ENCODE measurements at regions not wholly inside any gene's neighbourhood (a gene's known extent, or its start where the extent isn't known, plus 50 kb on each side); places are given as distances from the start of the nearest gene placed in this dataset.

DNA sequence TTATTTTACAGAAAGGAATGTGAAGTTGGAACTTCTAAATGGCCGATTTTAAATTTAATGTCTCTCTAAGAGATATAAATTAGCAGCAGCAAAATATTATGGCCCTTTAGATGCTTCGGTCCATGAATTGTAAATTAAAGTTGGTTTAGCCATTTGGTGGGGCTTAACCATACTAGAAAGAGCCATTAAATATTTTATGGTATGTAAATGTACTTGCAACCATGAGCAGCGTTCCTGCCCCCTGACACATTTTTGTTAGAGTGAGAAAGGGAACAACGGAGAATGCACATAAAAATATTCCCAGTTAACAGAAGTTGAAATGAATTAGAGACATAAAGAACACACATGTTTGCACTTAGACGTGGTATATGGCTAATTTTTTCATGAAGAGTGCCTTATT, 237.9 kb downstream of the MYLK4 start:
- Mint-ChIP-seq H3K4me3 (no peak overlapping the region), H3K9me3 (peaks cover under 1% of the 10 kb centered on the region), H3K27me3 (peaks cover 14% of the 10 kb centered on the region), H3K36me3 (no peaks in the 10 kb centered on the region), H3K4me1 (no peaks in the 10 kb centered on the region), H3K27ac (no peak overlapping the region)
- ATAC-seq (ENCODE audit: low read depth) (no peak), DNase-seq (ENCODE audit: low spot score in 2 of 2) (no peak)

DNA sequence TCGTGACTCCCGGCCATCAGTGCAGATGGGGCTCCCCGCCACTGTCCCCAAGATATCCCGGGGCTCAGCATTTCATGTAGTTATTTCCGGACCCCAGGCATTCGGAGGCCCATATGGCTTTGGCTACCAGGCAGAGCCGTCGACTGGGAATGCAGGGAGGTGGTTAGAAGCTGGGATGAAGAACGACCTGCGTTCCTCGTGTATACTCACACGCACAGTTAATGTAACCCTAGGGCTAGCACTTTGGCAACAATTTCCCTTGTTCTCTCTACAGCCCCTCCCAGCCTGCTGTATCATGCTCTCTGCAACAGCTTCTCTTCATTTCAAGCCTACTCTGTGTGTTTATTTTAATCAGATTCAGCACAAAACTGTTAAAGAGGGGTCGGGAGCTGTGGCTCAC, 240.4 kb downstream of the MYLK4 start:
- Mint-ChIP-seq H3K27ac (no peak overlapping the region), H3K4me1 (no peaks in the 10 kb centered on the region), H3K4me3 (no peak overlapping the region), H3K27me3 (peaks cover 25% of the 10 kb centered on the region), H3K36me3 (no peaks in the 10 kb centered on the region), H3K9me3 (peaks cover 2% of the 10 kb centered on the region)
- ATAC-seq (ENCODE audit: low read depth): no peak
- no peak for DNase-seq (ENCODE audit: low spot score in 2 of 2)

DNA sequence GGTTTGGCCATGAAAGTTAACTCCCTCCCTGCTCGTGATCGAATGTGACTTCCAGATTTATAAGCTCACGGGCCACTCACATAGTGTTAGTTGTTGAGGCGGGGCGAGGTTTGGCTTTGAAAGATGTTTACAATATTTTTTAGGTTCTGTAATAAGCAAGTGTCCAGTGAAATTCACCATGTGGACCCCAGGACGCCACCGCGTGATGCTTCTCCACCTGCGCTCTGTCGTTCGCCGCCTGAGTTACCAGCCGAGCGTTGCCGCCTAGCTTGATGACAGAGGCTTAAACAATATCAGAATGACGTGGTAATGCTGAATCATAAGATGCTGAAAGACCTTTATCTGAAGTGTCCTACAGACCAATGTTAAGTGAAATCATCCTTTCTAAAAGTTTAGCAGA, 241.0 kb downstream of the MYLK4 start:
- peaks cover 26% of the 10 kb centered on the region for H3K27me3 Mint-ChIP-seq
- H3K27ac Mint-ChIP-seq: no peak overlapping the region
- no peaks in the 10 kb centered on the region for H3K4me1 Mint-ChIP-seq
- H3K36me3 Mint-ChIP-seq: no peaks in the 10 kb centered on the region
- no peak for ATAC-seq (ENCODE audit: low read depth)
- no peak overlapping the region for H3K4me3 Mint-ChIP-seq
- H3K9me3 Mint-ChIP-seq: peaks cover 2% of the 10 kb centered on the region
- no peak for DNase-seq (ENCODE audit: low spot score in 2 of 2)

DNA sequence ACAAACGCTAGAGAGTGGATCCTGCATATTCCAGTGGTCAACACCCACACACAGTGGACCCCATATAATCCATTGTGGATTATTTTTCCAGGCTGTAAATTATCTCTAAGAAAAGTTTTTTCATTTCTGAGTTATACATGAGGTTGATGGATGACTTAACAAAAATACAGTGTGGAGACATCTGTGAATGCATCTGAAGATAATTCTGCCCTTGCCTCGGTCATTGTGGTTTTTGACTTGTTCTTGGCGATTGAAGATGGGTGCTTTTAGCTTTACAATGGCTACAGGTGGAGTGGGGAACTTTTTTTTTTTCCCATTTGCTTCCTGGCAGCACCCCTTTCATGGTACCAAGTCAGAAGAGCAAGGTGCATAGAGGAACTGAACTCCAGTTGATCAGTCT, 242.7 kb downstream of the MYLK4 start:
- Mint-ChIP-seq H3K36me3 (no peaks in the 10 kb centered on the region), H3K9me3 (peaks cover 2% of the 10 kb centered on the region), H3K27ac (no peak overlapping the region), H3K4me3 (no peak overlapping the region), H3K4me1 (no peaks in the 10 kb centered on the region), H3K27me3 (peaks cover 29% of the 10 kb centered on the region)
- no peak for ATAC-seq (ENCODE audit: low read depth)
- DNase-seq (ENCODE audit: low spot score in 2 of 2): no peak

DNA sequence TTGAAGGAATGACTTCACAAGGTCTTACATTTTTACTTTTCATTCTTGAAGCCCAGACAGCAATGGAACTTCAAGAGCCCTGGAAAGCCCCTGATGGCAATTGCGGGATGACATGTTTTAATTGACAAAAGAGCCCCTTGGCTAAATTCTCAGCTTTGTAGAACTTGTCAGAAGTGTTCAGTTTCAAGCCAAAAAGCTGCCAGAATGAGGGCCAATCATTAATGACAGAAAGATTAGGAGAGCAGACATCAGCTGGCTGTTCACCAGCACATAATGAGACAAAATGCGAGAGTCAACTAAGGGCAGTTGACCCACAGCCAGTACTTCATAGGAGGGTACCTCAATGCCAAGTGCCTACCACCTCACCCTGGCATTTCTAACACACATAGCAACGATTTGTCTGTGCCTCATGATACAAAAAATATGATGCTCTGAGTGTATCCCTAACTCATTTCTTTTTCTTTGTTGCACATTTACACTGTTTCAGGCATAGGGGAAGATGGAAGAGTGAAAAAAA, 243.1 kb downstream of the MYLK4 start:
- peaks cover 2% of the 10 kb centered on the region for H3K9me3 Mint-ChIP-seq
- no peak overlapping the region for H3K27ac Mint-ChIP-seq
- no peaks in the 10 kb centered on the region for H3K4me1 Mint-ChIP-seq
- no peak overlapping the region for H3K4me3 Mint-ChIP-seq
- no peak for DNase-seq (ENCODE audit: low spot score in 2 of 2)
- H3K27me3 Mint-ChIP-seq: peaks cover 29% of the 10 kb centered on the region
- no peaks in the 10 kb centered on the region for H3K36me3 Mint-ChIP-seq
- no peak for ATAC-seq (ENCODE audit: low read depth)

DNA sequence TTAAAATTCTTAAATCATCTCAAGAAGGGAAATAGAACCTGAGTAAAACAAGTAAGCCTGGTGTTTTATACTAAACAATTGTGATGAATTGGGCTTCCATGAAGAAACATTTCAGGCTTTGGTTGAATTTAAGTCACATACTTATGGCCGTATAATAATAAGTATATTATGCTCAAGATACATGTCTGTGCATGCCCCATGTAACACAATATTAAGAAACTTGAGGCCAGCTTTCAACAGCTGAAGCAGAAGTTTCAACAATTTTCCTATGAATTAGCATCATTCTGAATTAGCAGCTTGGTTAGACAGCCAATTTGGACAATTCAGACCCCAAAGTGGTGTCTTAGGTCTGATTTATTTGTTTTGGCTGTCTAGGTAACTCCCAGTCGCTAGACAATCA, 243.7 kb downstream of the MYLK4 start:
- no peak for ATAC-seq (ENCODE audit: low read depth)
- no peaks in the 10 kb centered on the region for H3K36me3 Mint-ChIP-seq
- no peak overlapping the region for H3K4me3 Mint-ChIP-seq
- H3K9me3 Mint-ChIP-seq: peaks cover 2% of the 10 kb centered on the region
- DNase-seq (ENCODE audit: low spot score in 2 of 2): no peak
- peaks cover 29% of the 10 kb centered on the region for H3K27me3 Mint-ChIP-seq
- no peaks in the 10 kb centered on the region for H3K4me1 Mint-ChIP-seq
- H3K27ac Mint-ChIP-seq: no peak overlapping the region

DNA sequence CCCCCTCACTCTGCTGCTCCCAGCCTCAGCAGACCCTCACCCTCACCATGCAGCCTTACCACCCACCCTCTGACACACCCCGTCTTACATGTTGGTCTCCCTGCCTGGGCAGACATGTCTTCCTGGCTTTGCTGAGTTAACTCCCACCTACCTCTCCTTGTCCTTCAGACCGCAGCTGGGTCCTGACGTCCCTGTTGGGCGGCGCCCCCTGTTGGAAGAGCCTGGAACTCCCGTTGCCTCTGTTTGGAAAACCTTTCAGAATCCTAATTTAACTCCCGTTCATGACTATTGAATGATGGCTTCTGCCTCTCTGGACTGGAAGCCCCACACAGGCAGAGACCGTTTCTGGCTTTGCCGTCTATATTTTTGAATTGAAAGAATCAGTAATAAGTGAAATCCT, 245.1 kb downstream of the MYLK4 start:
- Mint-ChIP-seq H3K9me3 (peaks cover 2% of the 10 kb centered on the region), H3K36me3 (no peaks in the 10 kb centered on the region), H3K4me3 (no peak overlapping the region), H3K27ac (no peak overlapping the region), H3K4me1 (no peaks in the 10 kb centered on the region), H3K27me3 (peaks cover 26% of the 10 kb centered on the region)
- ATAC-seq (ENCODE audit: low read depth) (no peak), DNase-seq (ENCODE audit: low spot score in 2 of 2) (no peak)

DNA sequence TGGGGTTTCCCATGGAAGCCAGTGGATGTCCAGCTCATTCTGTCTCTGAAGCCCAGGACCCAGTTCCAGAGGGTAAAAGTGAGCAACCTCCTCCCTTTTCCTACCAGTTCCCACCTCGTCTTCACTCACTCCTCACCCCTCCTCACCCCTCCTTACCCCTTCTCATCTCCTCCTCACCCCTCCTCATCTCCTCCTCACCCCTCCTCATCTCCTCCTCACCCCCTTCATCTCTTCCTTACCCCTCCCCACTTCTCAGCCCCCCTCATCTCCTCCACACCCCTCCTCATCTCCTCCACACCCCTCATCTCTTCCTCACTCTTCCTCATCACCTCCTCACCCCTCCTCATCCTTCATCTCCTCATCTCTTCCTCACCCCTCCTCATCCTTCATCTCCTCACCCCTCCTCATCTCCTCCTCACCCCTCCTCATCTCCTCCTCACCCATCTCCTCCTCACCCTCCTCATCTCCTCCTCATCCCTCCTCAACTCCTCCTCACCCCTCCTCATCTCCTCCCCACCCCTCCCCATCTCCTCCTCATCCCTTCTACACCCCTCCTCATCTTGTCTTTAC, 246.1 kb downstream of the MYLK4 start:
- DNase-seq (ENCODE audit: low spot score in 2 of 2) (no peak), ATAC-seq (ENCODE audit: low read depth) (no peak)
- Mint-ChIP-seq H3K27ac (no peak overlapping the region), H3K36me3 (no peaks in the 10 kb centered on the region), H3K4me1 (no peaks in the 10 kb centered on the region), H3K9me3 (peaks cover 2% of the 10 kb centered on the region), H3K4me3 (no peak overlapping the region), H3K27me3 (peaks cover 24% of the 10 kb centered on the region)

DNA sequence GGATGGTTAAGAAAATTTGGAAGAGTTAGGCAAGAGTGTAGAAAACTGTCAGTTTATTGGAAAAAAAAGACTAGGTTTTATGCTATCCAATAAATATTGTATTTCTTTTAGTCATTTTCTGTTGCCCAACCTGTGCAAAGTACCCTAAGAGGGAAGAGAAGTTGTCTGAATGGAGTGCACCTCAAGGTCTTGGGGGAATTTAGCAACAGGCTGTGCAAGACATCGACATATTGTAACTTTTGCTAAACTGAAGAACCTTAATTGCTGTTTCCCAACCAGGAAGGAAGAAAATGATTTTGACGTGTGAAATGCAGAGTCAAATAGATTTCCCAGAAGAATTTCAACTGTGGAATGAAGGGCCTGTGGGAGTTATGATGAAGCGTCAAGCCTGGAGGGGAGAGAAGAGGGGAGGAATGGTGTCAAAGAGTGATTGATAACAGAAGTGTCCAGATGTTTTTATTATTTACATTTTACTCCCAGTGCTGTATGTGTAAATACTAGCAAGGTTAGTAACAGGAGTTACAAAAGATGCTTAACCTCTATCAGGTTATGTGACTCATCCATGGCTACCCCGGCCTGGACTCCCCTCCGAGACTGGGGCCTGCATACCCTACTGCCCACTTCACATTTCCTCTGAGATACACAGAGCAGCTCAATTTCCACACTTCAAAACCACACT, 246.8 kb downstream of the MYLK4 start:
- peaks cover 24% of the 10 kb centered on the region for H3K27me3 Mint-ChIP-seq

DNA sequence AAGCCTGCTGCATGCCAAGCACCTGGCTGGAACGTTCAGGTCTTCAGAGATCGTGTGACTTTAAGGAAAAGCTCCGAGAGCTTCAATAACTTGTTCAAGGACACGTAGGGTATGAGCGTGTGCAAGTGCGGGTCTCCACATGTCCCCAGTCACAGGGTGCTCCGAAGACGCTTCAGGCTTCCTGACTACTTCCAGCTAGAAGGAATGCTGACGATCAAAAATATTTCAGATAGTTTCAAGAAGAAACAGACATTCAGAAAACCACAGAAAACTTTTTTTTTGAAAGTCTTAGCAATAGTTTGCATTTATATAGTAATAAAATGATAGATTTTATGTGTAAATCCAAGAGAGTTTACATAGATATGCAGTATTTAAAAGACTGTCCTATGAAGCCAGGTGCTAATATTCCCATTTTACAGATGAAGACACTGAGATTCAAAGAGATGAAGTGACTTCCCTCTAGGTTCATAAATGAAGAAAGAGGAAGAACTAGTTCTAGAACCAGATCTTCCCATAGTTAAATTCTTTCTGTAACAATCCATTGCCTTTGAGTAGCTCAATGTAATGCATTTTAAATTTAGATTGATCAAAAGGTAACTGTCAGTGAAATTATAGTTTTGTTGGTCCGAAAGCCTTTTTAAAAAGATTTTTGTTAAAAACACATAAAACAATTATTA, 247.6 kb downstream of the MYLK4 start:
- Mint-ChIP-seq H3K9me3 (peaks cover 2% of the 10 kb centered on the region), H3K27ac (no peak overlapping the region), H3K27me3 (peaks cover 21% of the 10 kb centered on the region), H3K4me3 (no peak overlapping the region), H3K36me3 (no peaks in the 10 kb centered on the region), H3K4me1 (no peaks in the 10 kb centered on the region)
- ATAC-seq (ENCODE audit: low read depth) (no peak), DNase-seq (ENCODE audit: low spot score in 2 of 2) (no peak)

More for the DNA sequence above, 246.8 kb downstream of the MYLK4 start:
- DNase-seq (ENCODE audit: low spot score in 2 of 2) (no peak), ATAC-seq (ENCODE audit: low read depth) (no peak)
- Mint-ChIP-seq H3K27ac (no peak overlapping the region), H3K4me3 (no peak overlapping the region), H3K9me3 (peaks cover 2% of the 10 kb centered on the region), H3K4me1 (no peaks in the 10 kb centered on the region), H3K36me3 (no peaks in the 10 kb centered on the region)

DNA sequence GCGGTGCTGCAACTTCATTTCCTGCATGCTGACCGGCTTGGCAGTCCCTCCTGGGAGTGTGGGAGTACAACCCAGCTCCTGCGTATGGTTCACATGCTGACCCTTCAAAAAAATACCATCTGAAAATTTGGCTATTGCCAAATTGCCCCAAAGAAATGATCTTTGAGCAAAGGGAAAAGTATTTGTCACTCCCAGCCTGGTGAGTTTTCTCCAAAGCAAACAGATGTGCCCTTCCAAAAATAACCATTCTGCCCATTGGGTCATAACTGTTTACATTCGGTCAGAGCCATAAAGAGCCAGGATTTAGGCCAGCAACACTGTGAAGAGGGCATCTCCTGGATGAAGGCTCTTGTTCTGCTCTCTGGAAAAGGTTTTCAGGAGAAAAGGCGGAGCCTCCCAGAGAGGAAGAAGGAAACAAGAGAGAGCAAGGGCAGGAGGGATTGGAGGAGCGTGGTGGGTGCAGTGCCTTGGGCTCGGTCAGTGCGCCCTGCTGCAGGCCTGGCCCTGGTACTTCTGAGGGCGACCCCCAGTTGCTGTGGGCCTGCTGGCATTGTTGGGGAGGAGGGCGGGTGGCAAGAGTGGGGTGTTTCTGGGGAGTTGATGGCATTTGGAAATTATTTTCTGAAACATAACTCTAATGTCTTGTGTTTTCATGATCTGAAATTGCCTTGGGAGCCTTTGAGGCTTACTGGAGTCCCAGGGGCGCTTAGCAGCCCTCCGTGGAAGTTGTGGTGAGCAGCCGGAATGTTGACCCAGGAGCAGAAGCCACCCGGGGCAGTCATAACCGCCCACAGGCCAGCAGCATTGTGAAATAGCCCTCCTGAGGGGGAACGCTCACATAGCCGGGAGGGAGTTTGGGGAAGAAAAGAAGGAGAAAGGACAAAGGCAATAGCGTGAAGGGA, 248.4 kb downstream of the MYLK4 start:
- no peak for ATAC-seq (ENCODE audit: low read depth)
- no peaks in the 10 kb centered on the region for H3K4me1 Mint-ChIP-seq
- H3K4me3 Mint-ChIP-seq: no peak overlapping the region
- DNase-seq (ENCODE audit: low spot score in 2 of 2): no peak
- H3K27ac Mint-ChIP-seq: no peak overlapping the region
- H3K36me3 Mint-ChIP-seq: no peaks in the 10 kb centered on the region
- H3K27me3 Mint-ChIP-seq: peaks cover 17% of the 10 kb centered on the region
- H3K9me3 Mint-ChIP-seq: no peaks in the 10 kb centered on the region

DNA sequence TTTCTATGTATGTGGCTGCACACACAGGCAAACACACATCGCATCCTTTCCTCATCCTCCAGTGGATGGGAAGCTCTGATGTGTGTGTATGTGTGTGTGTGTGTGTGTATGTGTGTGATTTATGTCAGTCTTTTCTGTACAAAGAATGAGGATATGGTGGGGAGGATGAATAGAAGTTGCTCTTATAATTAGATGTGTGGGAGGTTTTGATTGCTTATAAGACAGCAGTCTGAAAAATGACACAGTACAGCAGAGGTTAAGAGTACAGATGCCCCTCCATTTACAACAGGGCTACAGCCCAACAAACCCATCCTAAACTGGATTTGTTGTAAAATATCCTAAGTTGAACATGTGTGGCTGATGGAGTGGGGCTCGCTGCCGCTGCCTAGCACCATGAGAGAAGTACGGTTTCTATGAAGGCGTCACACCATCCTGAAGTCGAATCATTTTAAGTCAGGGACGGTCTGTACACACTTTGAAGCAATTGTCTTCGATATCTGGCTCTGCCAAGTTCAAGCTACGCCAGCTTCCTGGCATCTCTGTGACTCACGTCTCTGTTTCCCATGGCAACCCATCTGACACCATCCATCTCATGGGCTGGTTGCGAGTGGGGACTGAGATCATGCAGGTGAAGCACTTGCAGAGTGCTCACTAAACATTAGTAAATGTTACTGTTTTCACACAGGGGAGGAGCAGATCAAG, 252.6 kb downstream of the MYLK4 start:
- no peak for ATAC-seq (ENCODE audit: low read depth)
- no peaks in the 10 kb centered on the region for H3K4me1 Mint-ChIP-seq
- H3K9me3 Mint-ChIP-seq: no peaks in the 10 kb centered on the region

DNA sequence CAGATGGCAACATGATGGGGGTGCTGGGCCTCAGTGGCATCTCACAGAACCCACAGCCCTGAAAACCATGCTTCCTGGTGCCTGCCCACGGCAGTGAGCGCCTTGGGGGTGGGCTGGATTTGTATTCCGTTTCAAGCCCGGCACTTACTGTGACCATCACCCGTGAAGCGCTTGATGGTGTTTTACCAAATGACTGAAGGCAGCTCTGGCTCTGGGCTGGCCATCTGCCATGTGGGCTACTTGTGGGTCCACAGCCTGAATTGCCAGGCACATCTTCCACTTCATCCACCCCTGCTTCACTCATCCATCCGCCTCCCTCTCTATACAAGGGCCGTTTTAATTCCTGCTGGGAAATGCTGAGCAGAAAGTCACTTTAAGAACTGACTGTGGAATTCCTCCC, 250.9 kb upstream of the GMDS start:
- no peaks in the 10 kb centered on the region for H3K36me3 Mint-ChIP-seq
- no peak for DNase-seq (ENCODE audit: low spot score in 2 of 2)
- no peaks in the 10 kb centered on the region for H3K4me1 Mint-ChIP-seq
- H3K27ac Mint-ChIP-seq: no peak overlapping the region
- no peak overlapping the region for H3K4me3 Mint-ChIP-seq
- no peaks in the 10 kb centered on the region for H3K9me3 Mint-ChIP-seq
- no peak for ATAC-seq (ENCODE audit: low read depth)
- H3K27me3 Mint-ChIP-seq: peaks cover 7% of the 10 kb centered on the region

More for the DNA sequence above, 252.6 kb downstream of the MYLK4 start:
- H3K36me3 Mint-ChIP-seq: no peaks in the 10 kb centered on the region
- H3K4me3 Mint-ChIP-seq: no peak overlapping the region
- DNase-seq (ENCODE audit: low spot score in 2 of 2): no peak
- peaks cover 7% of the 10 kb centered on the region for H3K27me3 Mint-ChIP-seq
- no peak overlapping the region for H3K27ac Mint-ChIP-seq

All from memory B cell (primary cell).